Prostate gland (tissue), 2 donors: ENCODE measurements at regions not wholly inside any gene's neighbourhood (a gene's known extent, or its start where the extent isn't known, plus 50 kb on each side); places are given as distances from the start of the nearest gene placed in this dataset.

Experiments
- POLR2A ChIP-seq: fragments of 450-650 bp; IDR thresholded peaks from one replicate; pipeline ENCODE4 v1.6.1; 2016; ENCODE audit warnings: antibody characterized with exemption, mild to moderate bottlenecking
- POLR2AphosphoS5 ChIP-seq: sonication (generic); formaldehyde crosslinking; IDR thresholded peaks from one replicate; pipeline ENCODE4 v1.6.1; 2017; ENCODE audit warnings: antibody characterized with exemption
- TF ChIP-seq, protein P1 (sequence below), 4 experiments: fragments of 200-600 bp in 2 of 4; fragments of 450-650 bp in 2 of 4; sonication (generic) in 2 of 4; IDR thresholded peaks; 1 replicate in 3 of 4; 2 replicates in 1 of 4; pipeline ENCODE4 v1.5.1; 2016 to 2019; ENCODE audit warnings: antibody characterized with exemption in 4 of 4, mild to moderate bottlenecking in 2 of 4, moderate library complexity in 2 of 4

DNA sequence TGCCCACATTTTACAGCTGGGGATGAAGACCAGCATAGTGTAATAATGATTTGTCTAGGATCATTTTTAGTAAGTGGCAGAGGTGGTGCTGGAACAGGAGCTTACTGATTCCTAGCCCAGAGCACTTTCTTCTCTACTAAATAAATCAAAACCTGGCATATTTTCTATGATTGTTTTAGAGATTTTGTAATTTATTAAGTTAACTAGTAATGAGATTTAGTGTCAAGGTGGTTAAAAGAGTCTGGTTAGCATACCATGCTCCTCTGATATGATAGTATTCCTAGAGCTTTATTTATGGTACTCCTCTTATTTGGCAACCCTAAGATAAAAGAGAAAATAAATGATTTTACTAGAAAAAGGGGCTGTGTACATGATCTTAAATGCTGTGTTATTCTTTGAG lies 604.0 kb downstream of the ISL1 start:
- TF ChIP-seq, protein P1, sequence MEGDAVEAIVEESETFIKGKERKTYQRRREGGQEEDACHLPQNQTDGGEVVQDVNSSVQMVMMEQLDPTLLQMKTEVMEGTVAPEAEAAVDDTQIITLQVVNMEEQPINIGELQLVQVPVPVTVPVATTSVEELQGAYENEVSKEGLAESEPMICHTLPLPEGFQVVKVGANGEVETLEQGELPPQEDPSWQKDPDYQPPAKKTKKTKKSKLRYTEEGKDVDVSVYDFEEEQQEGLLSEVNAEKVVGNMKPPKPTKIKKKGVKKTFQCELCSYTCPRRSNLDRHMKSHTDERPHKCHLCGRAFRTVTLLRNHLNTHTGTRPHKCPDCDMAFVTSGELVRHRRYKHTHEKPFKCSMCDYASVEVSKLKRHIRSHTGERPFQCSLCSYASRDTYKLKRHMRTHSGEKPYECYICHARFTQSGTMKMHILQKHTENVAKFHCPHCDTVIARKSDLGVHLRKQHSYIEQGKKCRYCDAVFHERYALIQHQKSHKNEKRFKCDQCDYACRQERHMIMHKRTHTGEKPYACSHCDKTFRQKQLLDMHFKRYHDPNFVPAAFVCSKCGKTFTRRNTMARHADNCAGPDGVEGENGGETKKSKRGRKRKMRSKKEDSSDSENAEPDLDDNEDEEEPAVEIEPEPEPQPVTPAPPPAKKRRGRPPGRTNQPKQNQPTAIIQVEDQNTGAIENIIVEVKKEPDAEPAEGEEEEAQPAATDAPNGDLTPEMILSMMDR (IDR thresholded peaks at IDR 0.05) = no peak
- TF ChIP-seq POLR2AphosphoS5 (no peak), POLR2A (no peak)
